ENCODE measurements at regions not wholly inside any gene's neighbourhood (a gene's known extent, or its start where the extent isn't known, plus 50 kb on each side); places are given as distances from the start of the nearest gene placed in this dataset.

DNA sequence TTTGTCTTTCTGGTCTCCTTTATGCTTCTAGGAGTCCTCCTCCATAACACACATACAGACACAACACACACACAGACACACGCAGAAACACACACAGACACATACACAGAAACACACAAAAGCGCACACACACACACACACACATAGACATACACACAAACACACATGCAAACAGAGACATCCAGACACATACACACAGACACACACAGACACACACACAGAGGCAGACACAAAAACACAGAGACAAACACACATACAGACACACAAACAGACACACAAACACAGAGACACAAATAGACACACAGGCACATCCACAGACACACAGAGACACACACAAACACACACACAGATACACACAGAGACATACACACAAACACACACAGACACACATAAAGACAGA, 220.2 kb downstream of the IRX2 start:
- TF ChIP-seq, protein P1, sequence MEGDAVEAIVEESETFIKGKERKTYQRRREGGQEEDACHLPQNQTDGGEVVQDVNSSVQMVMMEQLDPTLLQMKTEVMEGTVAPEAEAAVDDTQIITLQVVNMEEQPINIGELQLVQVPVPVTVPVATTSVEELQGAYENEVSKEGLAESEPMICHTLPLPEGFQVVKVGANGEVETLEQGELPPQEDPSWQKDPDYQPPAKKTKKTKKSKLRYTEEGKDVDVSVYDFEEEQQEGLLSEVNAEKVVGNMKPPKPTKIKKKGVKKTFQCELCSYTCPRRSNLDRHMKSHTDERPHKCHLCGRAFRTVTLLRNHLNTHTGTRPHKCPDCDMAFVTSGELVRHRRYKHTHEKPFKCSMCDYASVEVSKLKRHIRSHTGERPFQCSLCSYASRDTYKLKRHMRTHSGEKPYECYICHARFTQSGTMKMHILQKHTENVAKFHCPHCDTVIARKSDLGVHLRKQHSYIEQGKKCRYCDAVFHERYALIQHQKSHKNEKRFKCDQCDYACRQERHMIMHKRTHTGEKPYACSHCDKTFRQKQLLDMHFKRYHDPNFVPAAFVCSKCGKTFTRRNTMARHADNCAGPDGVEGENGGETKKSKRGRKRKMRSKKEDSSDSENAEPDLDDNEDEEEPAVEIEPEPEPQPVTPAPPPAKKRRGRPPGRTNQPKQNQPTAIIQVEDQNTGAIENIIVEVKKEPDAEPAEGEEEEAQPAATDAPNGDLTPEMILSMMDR (IDR thresholded peaks at IDR 0.05; ENCODE audit: low read depth, low read length), result no peak
- no peak for DNase-seq (ENCODE audit: extremely low read depth, low read depth)

DNA sequence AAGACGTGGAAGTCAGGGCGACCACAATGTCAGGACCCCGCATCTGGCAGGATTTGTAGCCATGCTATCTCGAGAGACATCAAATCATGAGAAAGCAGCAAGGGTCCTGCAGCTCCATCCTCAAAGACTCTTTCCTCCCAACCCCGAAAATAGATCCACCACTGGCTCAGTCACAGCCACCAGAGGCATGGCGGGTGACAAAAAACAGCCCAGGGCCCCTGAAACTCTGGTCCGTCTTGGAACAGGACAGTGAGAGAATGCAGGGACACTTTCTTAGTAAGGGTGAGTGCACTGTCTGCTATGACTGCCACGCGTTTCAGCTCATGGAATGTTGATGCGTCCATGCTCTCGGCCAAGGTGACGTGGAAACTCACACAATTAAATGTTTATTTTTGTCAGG, 220.9 kb downstream of the IRX2 start:
- no peak for DNase-seq (ENCODE audit: extremely low read depth, low read depth)
- TF ChIP-seq, protein P1 (IDR thresholded peaks at IDR 0.05; ENCODE audit: low read depth, low read length), result no peak

- DNase-seq (ENCODE audit: extremely low read depth, low read depth), result no peak
- TF ChIP-seq, protein P1 (IDR thresholded peaks at IDR 0.05; ENCODE audit: low read depth, low read length), result no peak
Measured at GRCh38 chr5:2529371-2530092, 221.9 kb downstream of the IRX2 start.

GRCh38 chr5:2525351-2525750, 226.1 kb downstream of the IRX2 start:
- DNase-seq (ENCODE audit: extremely low read depth, low read depth), result no peak
- TF ChIP-seq, protein P1 (IDR thresholded peaks at IDR 0.05; ENCODE audit: low read depth, low read length), result no peak

- no peak for DNase-seq (ENCODE audit: extremely low read depth, low read depth)
- TF ChIP-seq, protein P1 (IDR thresholded peaks at IDR 0.05; ENCODE audit: low read depth, low read length), result no peak
Measured at GRCh38 chr5:2524620-2525019, 226.9 kb downstream of the IRX2 start.

DNA sequence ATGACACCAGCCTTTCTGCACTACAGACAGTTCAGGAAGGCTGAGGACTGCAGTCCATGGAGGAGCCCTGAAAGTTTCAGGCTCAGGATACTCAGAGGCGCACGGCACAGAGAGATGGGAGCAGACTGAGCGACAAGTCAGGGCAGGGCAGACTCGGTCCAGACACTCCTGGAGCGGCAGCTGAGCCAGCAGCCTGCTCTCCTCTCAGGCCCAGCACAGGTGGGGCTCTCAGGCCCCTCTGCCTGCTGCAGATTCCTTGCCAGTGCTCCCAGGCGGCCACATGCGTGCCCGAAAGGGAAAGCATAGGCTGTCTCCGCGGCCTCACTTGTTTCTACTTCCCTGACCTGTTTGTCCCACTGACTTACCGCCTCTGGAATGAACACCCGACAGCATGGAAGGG, 228.3 kb downstream of the IRX2 start:
- TF ChIP-seq, protein P1 (IDR thresholded peaks at IDR 0.05; ENCODE audit: low read depth, low read length), result no peak
- DNase-seq (ENCODE audit: extremely low read depth, low read depth), result no peak

DNA sequence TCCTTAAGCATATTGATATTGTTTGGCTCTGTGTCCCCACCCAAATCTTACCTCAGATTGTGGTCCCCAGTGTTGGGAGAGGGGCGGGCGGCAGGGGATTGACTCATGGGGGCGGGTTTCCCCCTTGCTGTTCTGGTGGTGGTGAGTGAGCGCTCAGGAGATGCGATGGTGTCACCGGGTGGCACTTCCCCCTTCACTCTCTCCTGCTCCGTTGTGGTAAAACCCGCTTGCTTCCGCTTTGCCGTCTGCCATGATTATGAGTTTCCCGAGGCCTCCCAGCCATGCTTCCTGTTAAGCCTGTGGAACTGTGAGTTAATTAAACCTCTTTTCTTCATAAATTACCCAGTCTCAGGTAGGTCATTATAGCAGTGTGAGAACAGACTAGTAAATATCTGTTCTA, 229.1 kb downstream of the IRX2 start:
- TF ChIP-seq, protein P1 (IDR thresholded peaks at IDR 0.05; ENCODE audit: low read depth, low read length), result no peak
- no peak for DNase-seq (ENCODE audit: extremely low read depth, low read depth)

All from AG09319 (cell line).